ENCODE measurements at regions not wholly inside any gene's neighbourhood (a gene's known extent, or its start where the extent isn't known, plus 50 kb on each side); places are given as distances from the start of the nearest gene placed in this dataset.

- Histone ChIP-seq H3K36me3 (no peaks in the 10 kb centered on the region), H3K27me3 (no peaks in the 10 kb centered on the region), H3K9me3 (peaks cover 0 to 3% of the 10 kb centered on the region in 2 donors), H3K4me3 (no peak overlapping the region), H3K4me1 (ENCODE audit: insufficient read depth) (no peaks in the 10 kb centered on the region), H3K27ac (no peak overlapping the region)
- intact Hi-C loops (cut with DNase I), result no loop called here
- 84 to 91% (median 85%) methylated on average over 3 of the region's 3 CpGs for WGBS, 3 donors
- no peak for DNase-seq
- TF ChIP-seq POLR2A (IDR thresholded peaks at IDR 0.05), result no peak
- TF ChIP-seq EP300 (IDR thresholded peaks at IDR 0.05), result no peak
Measured at GRCh38 chr12:47553266-47553665, 152.6 kb downstream of the RPAP3 start.

- H3K4me1 ChIP-seq (ENCODE audit: insufficient read depth), result no peaks in the 10 kb centered on the region
- DNase-seq, result peak in 1 of 5 donors; percentile 12
- TF ChIP-seq EP300 (IDR thresholded peaks at IDR 0.05), result no peak
- no peak for TF ChIP-seq POLR2A (IDR thresholded peaks at IDR 0.05)
- TF ChIP-seq CTCF (IDR thresholded peaks at IDR 0.05), result no peak
- no peaks in the 10 kb centered on the region for H3K27me3 ChIP-seq
- H3K9me3 ChIP-seq, result peaks cover 0 to 3% of the 10 kb centered on the region in 2 donors
- H3K4me3 ChIP-seq, result no peak overlapping the region
- no peak overlapping the region for H3K27ac ChIP-seq
- intact Hi-C loops (cut with DNase I), result no loop called here
- WGBS, 3 donors, result 5 to 8% (median 6%) methylated on average over 3 of the region's 3 CpGs
- no peaks in the 10 kb centered on the region for H3K36me3 ChIP-seq
Measured at GRCh38 chr12:47551426-47551851, 154.4 kb downstream of the RPAP3 start.

GRCh38 chr12:47549258-47549657 is 156.6 kb downstream of the RPAP3 start:
- 82 to 91% (median 91%) methylated on average over 3 of the region's 3 CpGs for WGBS, 3 donors
- no peak for DNase-seq

GRCh38 chr12:47548401-47548800 is 157.4 kb downstream of the RPAP3 start:
- intact Hi-C loops (cut with DNase I), result no loop called here
- Histone ChIP-seq H3K36me3 (no peaks in the 10 kb centered on the region), H3K27me3 (no peaks in the 10 kb centered on the region), H3K4me1 (ENCODE audit: insufficient read depth) (no peaks in the 10 kb centered on the region), H3K9me3 (peaks cover 0 to 3% of the 10 kb centered on the region in 2 donors), H3K4me3 (no peak overlapping the region), H3K27ac (no peak overlapping the region)
- DNase-seq, result no peak
- TF ChIP-seq EP300 (IDR thresholded peaks at IDR 0.05) (no peak), CTCF (IDR thresholded peaks at IDR 0.05) (no peak), POLR2A (IDR thresholded peaks at IDR 0.05) (no peak)

More at GRCh38 chr12:47549258-47549657, 156.6 kb downstream of the RPAP3 start:
- H3K27me3 ChIP-seq, result no peaks in the 10 kb centered on the region
- H3K4me3 ChIP-seq, result no peak overlapping the region
- intact Hi-C loops (cut with DNase I), result no loop called here
- TF ChIP-seq CTCF (IDR thresholded peaks at IDR 0.05) (no peak), EP300 (IDR thresholded peaks at IDR 0.05) (no peak), POLR2A (IDR thresholded peaks at IDR 0.05) (no peak)
- H3K9me3 ChIP-seq, result peaks cover 0 to 3% of the 10 kb centered on the region in 2 donors
- H3K36me3 ChIP-seq, result no peaks in the 10 kb centered on the region
- H3K4me1 ChIP-seq (ENCODE audit: insufficient read depth), result no peaks in the 10 kb centered on the region
- H3K27ac ChIP-seq, result no peak overlapping the region

GRCh38 chr12:47547077-47547476 is 158.8 kb downstream of the RPAP3 start:
- H3K36me3 ChIP-seq, result no peaks in the 10 kb centered on the region
- H3K4me1 ChIP-seq (ENCODE audit: insufficient read depth), result no peaks in the 10 kb centered on the region
- no peaks in the 10 kb centered on the region for H3K27me3 ChIP-seq
- H3K27ac ChIP-seq, result no peak overlapping the region
- no peak for DNase-seq
- 84 to 93% (median 88%) methylated on average over 6 of the region's 6 CpGs for WGBS, 3 donors
- TF ChIP-seq EP300 (IDR thresholded peaks at IDR 0.05) (no peak), POLR2A (IDR thresholded peaks at IDR 0.05) (no peak), CTCF (IDR thresholded peaks at IDR 0.05) (no peak)
- H3K4me3 ChIP-seq, result no peak overlapping the region
- no peaks in the 10 kb centered on the region for H3K9me3 ChIP-seq
- intact Hi-C loops (cut with DNase I), result no loop called here
